ENCODE measurements at regions not wholly inside any gene's neighbourhood (a gene's known extent, or its start where the extent isn't known, plus 50 kb on each side); places are given as distances from the start of the nearest gene placed in this dataset.

DNA sequence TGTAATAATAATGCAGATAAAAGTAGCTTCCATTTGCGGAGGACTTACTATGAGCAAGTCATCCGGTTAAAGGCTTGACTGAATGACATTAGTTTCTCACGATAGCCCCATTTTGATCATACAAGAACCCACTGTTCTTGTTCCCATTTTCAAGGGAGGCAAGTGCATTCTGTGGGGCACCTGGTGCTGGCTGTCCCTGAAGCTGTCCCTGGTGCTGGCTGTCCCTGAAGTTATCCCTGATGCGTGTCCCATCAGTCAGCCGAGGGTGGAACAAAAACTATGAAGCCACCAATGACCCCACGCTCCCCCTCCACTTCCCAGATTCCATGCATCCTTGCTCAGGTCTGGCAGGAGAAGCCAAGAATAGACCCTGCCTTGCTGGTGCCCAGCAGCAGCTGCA, 95.3 kb downstream of the EDN3 start:
- DNase-seq (no peak), ATAC-seq (no peak)
- no peaks in the 10 kb centered on the region for H3K4me1 ChIP-seq
- no peak overlapping the region for H3K4me3 ChIP-seq
- TF ChIP-seq, protein P1, sequence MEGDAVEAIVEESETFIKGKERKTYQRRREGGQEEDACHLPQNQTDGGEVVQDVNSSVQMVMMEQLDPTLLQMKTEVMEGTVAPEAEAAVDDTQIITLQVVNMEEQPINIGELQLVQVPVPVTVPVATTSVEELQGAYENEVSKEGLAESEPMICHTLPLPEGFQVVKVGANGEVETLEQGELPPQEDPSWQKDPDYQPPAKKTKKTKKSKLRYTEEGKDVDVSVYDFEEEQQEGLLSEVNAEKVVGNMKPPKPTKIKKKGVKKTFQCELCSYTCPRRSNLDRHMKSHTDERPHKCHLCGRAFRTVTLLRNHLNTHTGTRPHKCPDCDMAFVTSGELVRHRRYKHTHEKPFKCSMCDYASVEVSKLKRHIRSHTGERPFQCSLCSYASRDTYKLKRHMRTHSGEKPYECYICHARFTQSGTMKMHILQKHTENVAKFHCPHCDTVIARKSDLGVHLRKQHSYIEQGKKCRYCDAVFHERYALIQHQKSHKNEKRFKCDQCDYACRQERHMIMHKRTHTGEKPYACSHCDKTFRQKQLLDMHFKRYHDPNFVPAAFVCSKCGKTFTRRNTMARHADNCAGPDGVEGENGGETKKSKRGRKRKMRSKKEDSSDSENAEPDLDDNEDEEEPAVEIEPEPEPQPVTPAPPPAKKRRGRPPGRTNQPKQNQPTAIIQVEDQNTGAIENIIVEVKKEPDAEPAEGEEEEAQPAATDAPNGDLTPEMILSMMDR (IDR thresholded peaks at IDR 0.05) = no peak
- no peaks in the 10 kb centered on the region for H3K9me3 ChIP-seq
- intact Hi-C loops (cut with DNase I) = no loop called here
- H3K36me3 ChIP-seq = no peaks in the 10 kb centered on the region
- peaks cover 51% of the 10 kb centered on the region for H3K27me3 ChIP-seq (ENCODE audit: low read depth)
- no peak overlapping the region for H3K27ac ChIP-seq

DNA sequence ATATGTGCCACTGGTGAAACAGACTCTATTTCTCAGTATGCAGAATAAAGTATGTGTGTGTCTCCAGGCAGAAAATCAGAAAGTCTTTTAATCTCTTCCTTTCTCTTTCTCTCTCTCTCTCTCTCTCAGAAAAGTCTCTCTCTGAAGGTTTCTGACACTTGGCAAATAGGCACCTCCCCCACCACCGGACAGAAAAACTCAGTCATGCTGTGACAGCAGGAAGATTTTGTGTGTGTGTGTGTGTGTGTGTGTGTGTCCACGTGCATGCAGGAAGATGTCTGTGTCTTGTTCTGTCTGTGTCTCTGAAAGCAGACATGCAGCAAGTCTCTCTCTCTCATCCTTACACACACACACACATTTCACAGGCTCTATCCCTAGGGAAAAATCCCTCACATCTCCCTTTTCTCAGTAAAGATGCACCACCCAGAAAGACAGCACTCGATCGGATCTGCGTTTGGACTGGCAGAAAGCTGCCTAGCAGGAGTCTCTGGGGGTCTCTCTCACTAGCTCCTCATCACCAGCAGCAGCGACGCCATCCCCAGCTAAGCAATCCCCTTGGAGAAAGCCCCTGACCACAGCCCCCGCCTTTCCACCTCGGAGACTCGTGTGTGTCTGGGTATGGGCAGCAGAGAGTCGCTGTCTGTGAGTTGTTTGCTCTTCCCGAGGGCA, 98.3 kb downstream of the EDN3 start:
- Histone ChIP-seq H3K36me3 (no peaks in the 10 kb centered on the region), H3K27ac (no peak overlapping the region), H3K4me1 (peaks cover 5% of the 10 kb centered on the region), H3K4me3 (no peak overlapping the region), H3K27me3 (ENCODE audit: low read depth) (peaks cover 62% of the 10 kb centered on the region), H3K9me3 (no peaks in the 10 kb centered on the region)
- TF ChIP-seq, protein P1 (IDR thresholded peaks at IDR 0.05) = no peak
- intact Hi-C loops (cut with DNase I) = no loop called here
- DNase-seq (no peak), ATAC-seq (no peak)

DNA sequence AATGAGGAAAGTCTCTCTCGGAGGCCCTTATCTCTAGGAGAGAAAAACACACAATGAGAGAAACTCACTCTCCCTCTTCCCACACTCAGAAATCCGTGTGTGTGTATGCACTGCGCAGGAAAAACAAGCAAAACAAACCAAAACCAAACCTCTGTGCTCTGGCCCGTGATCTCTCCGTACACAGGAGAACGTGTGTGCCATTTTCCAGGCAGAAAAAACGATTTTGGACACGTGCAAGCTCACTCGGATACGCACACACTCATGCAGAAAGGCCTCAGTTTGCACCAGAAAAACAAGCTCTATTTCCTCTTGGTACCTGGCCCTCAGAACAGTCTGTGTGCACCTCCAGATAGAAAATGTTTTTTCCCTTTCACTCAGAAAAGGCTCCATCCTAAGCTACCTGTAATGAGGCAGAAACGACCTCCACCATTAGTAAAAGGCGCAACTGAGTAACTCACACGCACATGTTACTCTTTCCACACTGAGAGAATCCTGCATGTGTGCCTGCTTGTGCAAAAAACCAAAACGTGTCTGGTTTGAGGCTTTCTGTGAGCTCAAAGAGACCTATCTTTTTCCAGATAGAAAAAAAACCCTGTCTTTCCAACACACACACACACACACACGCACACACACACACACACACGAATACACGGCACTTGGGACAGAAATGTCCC, 99.2 kb downstream of the EDN3 start:
- H3K36me3 ChIP-seq = no peaks in the 10 kb centered on the region
- no peak overlapping the region for H3K4me3 ChIP-seq
- DNase-seq = no peak
- intact Hi-C loops (cut with DNase I) = no loop called here
- TF ChIP-seq, protein P1 (IDR thresholded peaks at IDR 0.05) = no peak
- H3K9me3 ChIP-seq = no peaks in the 10 kb centered on the region
- H3K4me1 ChIP-seq = peaks cover 10% of the 10 kb centered on the region
- ATAC-seq = no peak
- H3K27me3 ChIP-seq (ENCODE audit: low read depth) = peaks cover 67% of the 10 kb centered on the region
- H3K27ac ChIP-seq = no peak overlapping the region

DNA sequence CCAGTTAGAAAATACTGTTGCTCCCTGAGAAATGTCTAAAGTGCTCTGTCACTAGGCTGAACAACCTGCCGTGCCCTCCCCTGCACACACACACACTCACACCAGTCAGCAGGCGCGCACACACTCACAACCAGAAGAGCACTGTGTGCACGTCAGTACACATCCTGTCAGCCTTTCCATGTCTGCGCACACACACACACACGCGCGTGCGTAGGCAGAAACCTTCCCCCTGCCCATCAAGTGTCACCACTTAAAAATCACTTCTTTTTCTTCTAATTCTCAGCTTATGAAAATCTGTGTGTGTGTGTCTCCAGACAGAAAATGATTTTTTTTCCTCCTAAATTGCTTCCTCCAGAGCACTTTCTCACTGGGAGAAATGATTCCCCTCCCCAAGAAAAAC, 100.3 kb downstream of the EDN3 start:
- DNase-seq (no peak), ATAC-seq (no peak)
- Histone ChIP-seq H3K27ac (no peak overlapping the region), H3K9me3 (no peaks in the 10 kb centered on the region), H3K27me3 (ENCODE audit: low read depth) (peaks cover 78% of the 10 kb centered on the region), H3K36me3 (no peaks in the 10 kb centered on the region), H3K4me1 (peaks cover 10% of the 10 kb centered on the region), H3K4me3 (no peak overlapping the region)
- TF ChIP-seq, protein P1 (IDR thresholded peaks at IDR 0.05) = no peak
- intact Hi-C loops (cut with DNase I) = no loop called here

DNA sequence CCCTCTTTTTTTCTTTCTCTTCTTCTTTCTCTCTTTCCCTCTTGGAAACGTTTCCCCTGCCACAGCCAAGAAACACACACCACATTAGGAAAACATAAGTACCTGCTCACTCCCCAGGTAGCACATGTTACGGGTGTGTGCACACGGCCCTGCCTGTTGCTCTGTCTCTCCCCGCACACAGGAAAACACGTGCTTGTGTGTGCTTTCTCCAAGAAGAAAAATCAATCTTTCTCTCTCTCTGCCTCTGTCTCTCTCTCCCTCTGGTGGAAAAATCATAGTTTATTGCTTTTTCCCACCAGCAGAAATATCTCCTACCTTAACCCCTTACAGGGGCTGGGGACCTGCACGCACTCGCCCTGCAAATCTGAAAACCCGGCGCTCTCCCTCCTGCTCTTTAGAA, 102.3 kb downstream of the EDN3 start:
- H3K27me3 ChIP-seq (ENCODE audit: low read depth) = peaks cover 69% of the 10 kb centered on the region
- H3K9me3 ChIP-seq = no peaks in the 10 kb centered on the region
- TF ChIP-seq, protein P1 (IDR thresholded peaks at IDR 0.05) = no peak
- no peak overlapping the region for H3K4me3 ChIP-seq
- DNase-seq (no peak), ATAC-seq (peak in 1 of 2 donors; percentile 34)
- no peak overlapping the region for H3K27ac ChIP-seq
- intact Hi-C loops (cut with DNase I) = no loop called here
- H3K4me1 ChIP-seq = peaks cover 10% of the 10 kb centered on the region
- no peaks in the 10 kb centered on the region for H3K36me3 ChIP-seq

All from lower lobe of right lung (tissue), 2 donors.